Nephron (organoid): ENCODE measurements at regions not wholly inside any gene's neighbourhood (a gene's known extent, or its start where the extent isn't known, plus 50 kb on each side); places are given as distances from the start of the nearest gene placed in this dataset.

Source experiments
- H3K27ac Mint-ChIP-seq, 3 experiments: 2 replicates each; pipeline ENCODE4 v1.8.0; 2020; ENCODE audit warnings: mixed read lengths in 3 of 3, mild to moderate bottlenecking in 2 of 3, moderate library complexity in 1 of 3
- H3K27me3 Mint-ChIP-seq: 2 replicates; pipeline ENCODE4 v1.8.0; 2021; ENCODE audit warnings: low read depth, mild to moderate bottlenecking, moderate library complexity, mixed read lengths
- H3K36me3 Mint-ChIP-seq: 2 replicates; pipeline ENCODE4 v1.8.0; 2020; ENCODE audit warnings: low read depth, mixed read lengths
- H3K4me1 Mint-ChIP-seq: 2 replicates; pipeline ENCODE4 v1.8.0; 2020; ENCODE audit warnings: mixed read lengths
- H3K4me3 Mint-ChIP-seq, 3 experiments: 2 replicates each; pipeline ENCODE4 v1.8.0; 2020; ENCODE audit warnings: mild to moderate bottlenecking in 3 of 3, mixed read lengths in 3 of 3, moderate library complexity in 2 of 3
- H3K9me3 Mint-ChIP-seq: 2 replicates; pipeline ENCODE4 v1.8.0; 2020; ENCODE audit warnings: mixed read lengths
- CTCF ChIP-seq, 3 experiments: fragments of 200-600 bp; sonication (generic); IDR thresholded peaks; one replicate each; pipeline ENCODE4 v1.5.0; 2021; ENCODE audit warnings: antibody characterized with exemption in 3 of 3; ENCODE audit not compliant: unreplicated experiment in 3 of 3

DNA sequence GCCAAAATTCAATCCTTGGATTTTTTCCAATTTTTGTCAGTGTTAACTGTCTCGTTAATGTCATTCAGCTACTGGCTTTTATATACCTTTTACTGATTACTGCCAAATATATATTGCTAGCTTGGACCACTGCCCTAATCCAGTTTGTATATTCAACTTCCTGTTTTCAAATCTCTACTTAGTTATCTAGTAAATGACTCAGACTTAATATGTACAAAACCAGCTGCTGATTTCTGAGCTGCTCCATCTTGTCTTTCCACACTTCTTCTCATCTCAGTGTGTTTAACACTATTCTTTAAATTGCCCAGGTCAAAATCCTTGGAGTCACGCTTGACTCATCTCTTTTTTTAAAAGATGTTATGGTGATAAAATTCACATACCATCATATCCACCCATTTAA is 1196.7 kb downstream of the RAPGEF2 start:
- no peak overlapping the region for H3K4me3 Mint-ChIP-seq
- no peaks in the 10 kb centered on the region for H3K4me1 Mint-ChIP-seq
- no peaks in the 10 kb centered on the region for H3K36me3 Mint-ChIP-seq
- no peaks in the 10 kb centered on the region for H3K9me3 Mint-ChIP-seq
- H3K27me3 Mint-ChIP-seq, result no peaks in the 10 kb centered on the region
- no peak for TF ChIP-seq CTCF (IDR thresholded peaks at IDR 0.05; ENCODE audit: unreplicated experiment in 3 of 3)
- H3K27ac Mint-ChIP-seq, result peak overlapping the region in 1 of 3 experiments; percentile 15

DNA sequence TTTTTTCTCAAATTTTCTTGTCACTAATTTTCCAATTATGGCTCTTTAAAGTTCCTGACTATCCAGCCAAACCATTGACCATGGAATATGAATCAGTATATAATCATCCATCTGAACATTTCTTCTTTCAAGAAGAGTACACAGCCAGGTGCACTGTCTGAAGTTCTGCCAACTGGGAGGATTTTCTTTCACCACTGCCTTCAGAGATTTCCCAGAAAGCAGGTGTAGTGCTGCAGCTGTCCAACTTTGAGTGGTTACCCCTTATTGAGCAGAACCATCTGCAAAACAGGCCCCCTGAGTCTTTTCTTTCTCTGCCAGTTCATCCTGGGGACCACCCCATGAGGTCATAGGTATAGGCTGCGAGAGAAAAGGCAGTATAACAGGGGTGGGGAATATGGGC is 1213.2 kb downstream of the RAPGEF2 start:
- no peak overlapping the region for H3K4me3 Mint-ChIP-seq
- no peak for TF ChIP-seq CTCF (IDR thresholded peaks at IDR 0.05; ENCODE audit: unreplicated experiment in 3 of 3)
- no peaks in the 10 kb centered on the region for H3K9me3 Mint-ChIP-seq

DNA sequence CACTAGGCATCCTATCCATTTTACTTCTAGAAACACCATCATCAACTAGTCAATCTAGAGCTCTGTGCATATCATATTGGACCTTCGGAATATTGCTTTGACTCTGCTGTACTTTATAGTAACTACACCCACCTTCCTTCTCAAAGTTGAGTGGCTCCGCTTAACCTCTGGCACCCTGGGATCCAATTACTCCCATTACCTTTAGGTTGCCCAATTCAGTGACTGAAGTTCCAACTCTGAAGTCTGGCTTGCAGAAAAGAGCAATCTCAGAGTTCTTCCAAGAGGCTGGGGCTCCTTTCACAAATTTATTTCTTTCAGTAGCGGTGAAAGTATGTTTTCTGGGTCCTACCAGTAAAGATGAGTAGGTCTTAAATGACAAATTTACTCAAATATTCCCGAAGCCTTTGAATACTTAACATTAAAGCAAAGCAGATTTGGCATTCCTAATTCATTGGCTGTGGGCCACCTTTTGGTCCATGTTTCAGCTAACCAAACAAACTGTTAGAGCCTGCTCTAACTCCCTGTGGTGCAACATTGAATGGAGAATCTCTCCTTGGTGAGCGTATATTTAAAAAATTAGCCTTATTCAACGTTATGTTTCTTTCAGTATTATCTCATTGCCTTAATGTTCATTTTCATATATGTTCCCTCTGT is 1215.8 kb downstream of the RAPGEF2 start:
- Mint-ChIP-seq H3K27me3 (no peaks in the 10 kb centered on the region), H3K9me3 (no peaks in the 10 kb centered on the region), H3K36me3 (no peaks in the 10 kb centered on the region), H3K4me1 (peaks cover 4% of the 10 kb centered on the region), H3K27ac (peak overlapping the region in 2 of 3 experiments; percentile 3 to 12), H3K4me3 (no peak overlapping the region)
- no peak for TF ChIP-seq CTCF (IDR thresholded peaks at IDR 0.05; ENCODE audit: unreplicated experiment in 3 of 3)

More for the DNA sequence above, 1213.2 kb downstream of the RAPGEF2 start:
- H3K36me3 Mint-ChIP-seq, result no peaks in the 10 kb centered on the region
- no peak overlapping the region for H3K27ac Mint-ChIP-seq
- peaks cover 4% of the 10 kb centered on the region for H3K4me1 Mint-ChIP-seq
- H3K27me3 Mint-ChIP-seq, result peaks cover 4% of the 10 kb centered on the region

DNA sequence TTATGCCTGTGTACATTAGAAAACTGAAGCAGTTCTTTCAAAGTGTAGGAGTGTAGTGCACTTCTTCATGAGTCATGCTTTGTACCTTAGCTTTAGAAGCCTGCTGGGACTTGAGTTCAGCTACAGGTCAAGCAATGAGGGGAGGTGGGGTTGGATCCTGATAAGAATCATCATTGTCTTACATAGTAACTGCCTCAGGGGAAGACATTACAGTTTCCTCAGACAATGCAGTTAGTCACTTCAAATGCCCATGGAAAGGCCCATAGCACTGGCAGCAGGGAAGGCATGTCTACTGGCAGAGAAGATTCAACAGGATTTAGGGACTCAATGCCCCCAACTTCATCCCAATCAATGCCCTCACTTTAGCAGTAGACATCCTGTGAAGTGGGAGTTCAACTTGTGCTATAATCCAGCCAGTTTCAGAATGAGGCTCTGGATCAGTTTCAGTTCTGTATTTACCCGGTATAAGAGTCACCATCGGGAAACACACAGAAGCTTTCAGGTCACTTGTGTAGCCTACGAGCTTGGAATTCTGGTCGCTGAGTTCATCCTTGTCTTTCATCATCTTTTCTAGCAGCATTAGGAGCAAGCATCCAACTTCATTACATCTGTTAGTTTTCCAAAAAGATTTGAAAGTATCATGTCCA is 1216.5 kb downstream of the RAPGEF2 start:
- Mint-ChIP-seq H3K27ac (peak overlapping the region in 2 of 3 experiments; percentile 3 to 12), H3K9me3 (no peaks in the 10 kb centered on the region), H3K4me3 (no peak overlapping the region), H3K27me3 (no peaks in the 10 kb centered on the region), H3K4me1 (peaks cover 4% of the 10 kb centered on the region), H3K36me3 (no peaks in the 10 kb centered on the region)
- no peak for TF ChIP-seq CTCF (IDR thresholded peaks at IDR 0.05; ENCODE audit: unreplicated experiment in 3 of 3)

GRCh38 chr4:160319868-160320260 is 1217.0 kb downstream of the RAPGEF2 start:
- Mint-ChIP-seq H3K36me3 (no peaks in the 10 kb centered on the region), H3K9me3 (no peaks in the 10 kb centered on the region), H3K4me3 (no peak overlapping the region), H3K27me3 (no peaks in the 10 kb centered on the region), H3K4me1 (peaks cover 4% of the 10 kb centered on the region), H3K27ac (no peak overlapping the region)
- no peak for TF ChIP-seq CTCF (IDR thresholded peaks at IDR 0.05; ENCODE audit: unreplicated experiment in 3 of 3)

DNA sequence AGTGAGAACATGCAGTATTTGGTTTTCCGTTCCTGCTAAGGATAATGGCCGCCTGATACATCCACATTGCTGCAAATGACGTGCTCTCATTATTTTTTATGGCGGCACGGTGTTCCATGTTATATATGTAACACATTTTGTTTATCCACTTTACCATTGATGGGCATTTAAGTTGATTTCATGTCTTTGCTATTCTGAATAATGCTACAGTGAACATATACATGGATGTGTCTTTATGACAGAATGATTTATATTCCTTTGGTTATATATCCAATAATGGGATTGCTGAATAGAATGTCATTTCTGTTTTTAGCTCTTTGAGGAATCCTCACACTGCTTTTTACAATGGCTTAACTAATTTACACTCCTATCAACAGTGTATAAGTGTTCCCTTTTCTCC is 1223.2 kb downstream of the RAPGEF2 start:
- H3K9me3 Mint-ChIP-seq, result no peaks in the 10 kb centered on the region
- H3K4me3 Mint-ChIP-seq, result no peak overlapping the region
- H3K36me3 Mint-ChIP-seq, result no peaks in the 10 kb centered on the region
- H3K4me1 Mint-ChIP-seq, result no peaks in the 10 kb centered on the region
- no peaks in the 10 kb centered on the region for H3K27me3 Mint-ChIP-seq
- no peak overlapping the region for H3K27ac Mint-ChIP-seq
- TF ChIP-seq CTCF (IDR thresholded peaks at IDR 0.05; ENCODE audit: unreplicated experiment in 3 of 3), result no peak
